HCT116 (cell line): ENCODE measurements at regions not wholly inside any gene's neighbourhood (a gene's known extent, or its start where the extent isn't known, plus 50 kb on each side); places are given as distances from the start of the nearest gene placed in this dataset.

ENCODE experiments used
- ATAC-seq: fragments of 200-7000 bp; cut with Tn5 transposase; 2 replicates; pipeline ENCODE4 v1.9.1; 2020; ENCODE audit warnings: mild to moderate bottlenecking, moderate library complexity
- BruUV-seq: library from RNA; stranded (reverse); fragments of 400-500 nt; replicated peaks from 2 replicates; lab custom pipeline; 2021; lab: Mats Ljungman, UMichigan
- CTCF ChIA-PET: fragments of 300-600 bp; sonication (Branson Sonifier 250); formaldehyde crosslinking; loops from one replicate; lab custom pipeline; 2021; ENCODE audit warnings: antibody characterized with exemption; lab: Charles Lee
- POLR2A ChIA-PET: fragments of 300-600, 350-600 bp; sonication (Branson Sonifier 250); formaldehyde crosslinking; loops from one replicate; lab custom pipeline; 2021; ENCODE audit warnings: antibody characterized with exemption; lab: Charles Lee
- RAD21 ChIA-PET, 2 experiments: fragments of 300-600 bp; sonication (Branson Sonifier 250); formaldehyde crosslinking; loops; one replicate each; lab custom pipeline; 2023; ENCODE audit warnings: low total read pairs in 2 of 2; ENCODE audit not compliant: uncharacterized antibody in 2 of 2, unreplicated experiment in 2 of 2, low non-redundant PET in 1 of 2; lab: Charles Lee
- DNase-seq: peaks from one replicate; pipeline ENCODE4 v3.0.0-alpha.2; 2010; ENCODE audit warnings: low read depth, low spot score
- H2AFZ ChIP-seq: fragments of 200-600 bp; shearing (Covaris generic), sonication (generic); 2 replicates; pipeline ENCODE4 v1.6.1; 2017; ENCODE audit warnings: low read depth, mixed run types, mixed read lengths, antibody characterized with exemption, low read length; ENCODE audit not compliant: poor library complexity, severe bottlenecking
- H3K27ac ChIP-seq: 2 replicates; pipeline ENCODE4 v1.5.1; 2012; ENCODE audit warnings: low read depth, low read length
- H3K27me3 ChIP-seq: fragments of 200-600 bp; sonication (generic); 2 replicates; pipeline ENCODE4 v1.6.1; 2016; ENCODE audit warnings: mixed run types, low read length, mixed read lengths; ENCODE audit not compliant: insufficient read depth
- H3K36me3 ChIP-seq, 2 experiments: fragments of 200-500 bp in 1 of 2; fragments of 200-600 bp in 1 of 2; sonication (Bioruptor generic) in 1 of 2; sonication (generic) in 1 of 2; 2 replicates each; pipeline versions ENCODE4 v1.5.1 to v1.6.1; 2014 to 2016; ENCODE audit warnings: low read length in 2 of 2, inconsistent platforms in 1 of 2, mixed read lengths in 1 of 2, mixed run types in 1 of 2; ENCODE audit not compliant: insufficient read depth in 2 of 2, control insufficient read depth in 1 of 2
- H3K4me1 ChIP-seq, 2 experiments: fragments of 200-600 bp in 1 of 2; sonication (generic) in 1 of 2; 2 replicates each; pipeline versions ENCODE4 v1.5.1 to v1.6.1; 2012 to 2017; ENCODE audit warnings: low read length in 2 of 2, inconsistent platforms in 1 of 2, mild to moderate bottlenecking in 1 of 2, mixed read lengths in 1 of 2, mixed run types in 1 of 2, moderate library complexity in 1 of 2; ENCODE audit not compliant: insufficient read depth in 2 of 2, control insufficient read depth in 1 of 2
- H3K4me2 ChIP-seq: fragments of 200-600 bp; sonication (generic); 2 replicates; pipeline ENCODE4 v1.6.1; 2017; ENCODE audit warnings: mixed run types, low read length, mixed read lengths
- H3K4me3 ChIP-seq, 2 experiments: fragments of 200-600 bp in 1 of 2; sonication (generic) in 1 of 2; replicated peaks in 1 of 2; 2 replicates each; pipeline ENCODE4 v1.5.1; 2011 to 2016; ENCODE audit warnings: low read length in 2 of 2, control low read depth in 1 of 2, low read depth in 1 of 2, mild to moderate bottlenecking in 1 of 2, mixed read lengths in 1 of 2, mixed run types in 1 of 2
- H3K79me2 ChIP-seq: fragments of 200-600 bp; sonication (generic); 2 replicates; pipeline ENCODE4 v1.6.1; 2017; ENCODE audit warnings: mild to moderate bottlenecking, mixed run types, low read length, moderate library complexity, mixed read lengths; ENCODE audit not compliant: insufficient read depth
- H3K9ac ChIP-seq: fragments of 200-600 bp; sonication (generic); 2 replicates; pipeline ENCODE4 v1.6.1; 2016; ENCODE audit warnings: low read length, mixed read lengths
- H3K9me2 ChIP-seq: fragments of 200-600 bp; sonication (generic), shearing (Covaris generic); 2 replicates; pipeline ENCODE4 v1.6.1; 2017; ENCODE audit warnings: mixed run types, mild to moderate bottlenecking, moderate library complexity; ENCODE audit not compliant: insufficient read depth
- H3K9me3 ChIP-seq, 2 experiments: fragments of 200-500 bp in 1 of 2; fragments of 200-600 bp in 1 of 2; sonication (Bioruptor generic) in 1 of 2; sonication (generic) in 1 of 2; 2 replicates each; pipeline ENCODE4 v1.6.1; 2014 to 2017; ENCODE audit warnings: low read length in 2 of 2, mixed read lengths in 2 of 2, inconsistent platforms in 1 of 2, low read depth in 1 of 2, mild to moderate bottlenecking in 1 of 2, mixed run types in 1 of 2, moderate library complexity in 1 of 2; ENCODE audit not compliant: control insufficient read depth in 1 of 2, insufficient read depth in 1 of 2
- H4K20me1 ChIP-seq: fragments of 200-600 bp; sonication (generic), shearing (Covaris generic); 2 replicates; pipeline ENCODE4 v1.6.1; 2017; ENCODE audit warnings: mixed run types, mild to moderate bottlenecking, moderate library complexity; ENCODE audit not compliant: insufficient read depth
- ATF3 ChIP-seq: IDR thresholded peaks from 2 replicates; pipeline ENCODE4 v1.6.1; 2012
- CBX3 ChIP-seq: IDR thresholded peaks from 2 replicates; pipeline ENCODE4 v1.6.1; 2012; ENCODE audit warnings: low read depth
- ELF1 ChIP-seq: IDR thresholded peaks from 2 replicates; pipeline ENCODE4 v1.6.1; 2012; ENCODE audit warnings: low read depth, borderline replicate concordance
- EZH2 ChIP-seq: fragments of 200-600 bp; sonication (generic); IDR thresholded peaks from 2 replicates; pipeline ENCODE4 v1.6.1; 2017; ENCODE audit warnings: antibody characterized with exemption, mixed run types
- FOSL1 ChIP-seq: IDR thresholded peaks from 2 replicates; pipeline ENCODE4 v1.6.1; 2012; ENCODE audit warnings: low read depth
- JUND ChIP-seq: IDR thresholded peaks from 2 replicates; pipeline ENCODE4 v1.6.1; 2012
- POLR2A ChIP-seq: IDR thresholded peaks from 2 replicates; pipeline ENCODE4 v1.7.0; 2011; ENCODE audit warnings: borderline replicate concordance; ENCODE audit not compliant: insufficient read depth, insufficient read length; ENCODE audit errors: extremely low read depth
- SIN3A ChIP-seq: IDR thresholded peaks from 2 replicates; pipeline ENCODE4 v1.6.1; 2012; ENCODE audit warnings: low read depth
- SP1 ChIP-seq: IDR thresholded peaks from 2 replicates; pipeline ENCODE4 v1.6.1; 2012; ENCODE audit warnings: low read depth
- SRF ChIP-seq: IDR thresholded peaks from 2 replicates; pipeline ENCODE4 v1.6.1; 2012; ENCODE audit warnings: low read depth
- TCF7L2 ChIP-seq: IDR thresholded peaks from 2 replicates; pipeline ENCODE4 v1.7.0; 2011; ENCODE audit warnings: borderline replicate concordance, inconsistent platforms; ENCODE audit not compliant: insufficient read depth, insufficient read length; ENCODE audit errors: extremely low read depth
- ZFX ChIP-seq: fragments of 450-650 bp; IDR thresholded peaks from 2 replicates; pipeline ENCODE4 v1.6.1; 2017
- ZNF274 ChIP-seq: fragments of 200-500 bp; sonication (Bioruptor generic); IDR thresholded peaks from 2 replicates; pipeline ENCODE4 v1.6.1; 2014; ENCODE audit warnings: mild to moderate bottlenecking, low read depth, low read length, inconsistent platforms
- intact Hi-C: fragments of 100-400 bp; cut with micrococcal nuclease; formaldehyde crosslinking; loops from 2 replicates; pipeline ENCODE4 v1.10.0; 2022
- TF ChIP-seq, protein P1 (sequence below): IDR thresholded peaks from 2 replicates; pipeline ENCODE4 v1.6.1; 2012; ENCODE audit warnings: low read depth

DNA sequence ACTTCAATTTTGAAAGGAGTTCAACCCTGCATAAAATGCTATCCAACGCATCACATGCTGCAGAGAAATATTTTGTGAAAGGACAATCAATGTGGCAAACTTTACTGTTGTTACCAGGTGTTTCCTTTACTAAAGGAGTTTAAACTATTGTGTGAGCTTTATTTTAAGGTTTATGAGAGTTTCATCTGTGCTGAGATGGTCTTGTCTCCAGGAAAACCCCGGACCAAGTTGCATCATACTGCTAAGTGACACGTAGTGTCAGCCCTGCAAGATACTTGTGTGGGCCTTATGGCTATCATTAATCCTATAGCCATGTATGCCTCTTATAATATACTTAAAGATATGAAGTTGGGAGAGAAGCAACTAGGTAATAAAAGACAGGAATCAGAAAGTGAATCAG lies 94.5 kb upstream of the EPHA6 start (continued):
- TF ChIP-seq, protein P1, sequence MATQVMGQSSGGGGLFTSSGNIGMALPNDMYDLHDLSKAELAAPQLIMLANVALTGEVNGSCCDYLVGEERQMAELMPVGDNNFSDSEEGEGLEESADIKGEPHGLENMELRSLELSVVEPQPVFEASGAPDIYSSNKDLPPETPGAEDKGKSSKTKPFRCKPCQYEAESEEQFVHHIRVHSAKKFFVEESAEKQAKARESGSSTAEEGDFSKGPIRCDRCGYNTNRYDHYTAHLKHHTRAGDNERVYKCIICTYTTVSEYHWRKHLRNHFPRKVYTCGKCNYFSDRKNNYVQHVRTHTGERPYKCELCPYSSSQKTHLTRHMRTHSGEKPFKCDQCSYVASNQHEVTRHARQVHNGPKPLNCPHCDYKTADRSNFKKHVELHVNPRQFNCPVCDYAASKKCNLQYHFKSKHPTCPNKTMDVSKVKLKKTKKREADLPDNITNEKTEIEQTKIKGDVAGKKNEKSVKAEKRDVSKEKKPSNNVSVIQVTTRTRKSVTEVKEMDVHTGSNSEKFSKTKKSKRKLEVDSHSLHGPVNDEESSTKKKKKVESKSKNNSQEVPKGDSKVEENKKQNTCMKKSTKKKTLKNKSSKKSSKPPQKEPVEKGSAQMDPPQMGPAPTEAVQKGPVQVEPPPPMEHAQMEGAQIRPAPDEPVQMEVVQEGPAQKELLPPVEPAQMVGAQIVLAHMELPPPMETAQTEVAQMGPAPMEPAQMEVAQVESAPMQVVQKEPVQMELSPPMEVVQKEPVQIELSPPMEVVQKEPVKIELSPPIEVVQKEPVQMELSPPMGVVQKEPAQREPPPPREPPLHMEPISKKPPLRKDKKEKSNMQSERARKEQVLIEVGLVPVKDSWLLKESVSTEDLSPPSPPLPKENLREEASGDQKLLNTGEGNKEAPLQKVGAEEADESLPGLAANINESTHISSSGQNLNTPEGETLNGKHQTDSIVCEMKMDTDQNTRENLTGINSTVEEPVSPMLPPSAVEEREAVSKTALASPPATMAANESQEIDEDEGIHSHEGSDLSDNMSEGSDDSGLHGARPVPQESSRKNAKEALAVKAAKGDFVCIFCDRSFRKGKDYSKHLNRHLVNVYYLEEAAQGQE, result no peak
- TF ChIP-seq JUND, result no peak
- TF ChIP-seq EZH2, result no peak
- TF ChIP-seq POLR2A, result no peak

DNA sequence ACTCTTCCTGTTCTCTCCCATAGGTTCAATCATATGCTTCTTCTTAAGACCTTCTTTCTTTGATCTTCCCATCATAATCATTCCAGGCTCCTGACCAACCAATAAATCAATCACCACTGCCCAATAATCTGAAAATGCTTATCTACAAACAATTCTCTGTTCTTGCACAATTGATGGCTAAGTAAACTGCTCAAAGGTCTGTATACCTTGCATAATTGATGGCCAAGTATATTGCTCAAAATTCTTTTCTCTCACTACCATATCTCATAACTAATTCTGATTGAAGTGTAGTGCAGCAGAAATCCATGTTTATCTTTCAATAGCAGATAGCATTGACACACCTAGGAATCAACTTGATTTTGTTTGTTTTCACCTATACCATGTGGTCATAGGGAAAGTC lies 83.4 kb upstream of the EPHA6 start:
- Histone ChIP-seq H3K9me3 (peaks cover 19 to 26% of the 10 kb centered on the region in 2 experiments; a peak in 2 of 4 replicates), H2AFZ (no peak overlapping the region), H3K4me2 (no peak overlapping the region), H4K20me1 (no peaks in the 10 kb centered on the region), H3K79me2 (no peaks in the 10 kb centered on the region), H3K27me3 (no peaks in the 10 kb centered on the region), H3K36me3 (no peaks in the 10 kb centered on the region), H3K9me2 (no peaks in the 10 kb centered on the region)
- RAD21 ChIA-PET, result no interaction called here
- DNase-seq, result no peak
- BruUV-seq, result no TSS peak
- CTCF ChIA-PET, result no interaction called here
- TF ChIP-seq ZFX (no peak), SIN3A (no peak), POLR2A (no peak), FOSL1 (no peak), SP1 (no peak), ZNF274 (no peak), CBX3 (no peak), ATF3 (no peak), ELF1 (no peak), TCF7L2 (no peak), SRF (no peak)
- TF ChIP-seq, protein P1, result no peak
- TF ChIP-seq, all 23 proteins: peak for 0
- POLR2A ChIA-PET, result no interaction called here
- Histone ChIP-seq H3K4me1 (no peaks in the 10 kb centered on the region), H3K4me3 (no peak overlapping the region), H3K27ac (no peak overlapping the region), H3K9ac (no peak overlapping the region)
- intact Hi-C loops, result no loop called here
- no peak for ATAC-seq
